Parathyroid adenoma (tissue), 2 donors: ENCODE measurements at regions not wholly inside any gene's neighbourhood (a gene's known extent, or its start where the extent isn't known, plus 50 kb on each side); places are given as distances from the start of the nearest gene placed in this dataset.

Experiments used
- H2AFZ ChIP-seq: fragments of 300-600 bp; sonication (generic); one replicate; pipeline ENCODE4 v1.7.0; 2017; ENCODE audit warnings: antibody characterized with exemption, mild to moderate bottlenecking
- H3K27ac ChIP-seq: fragments of 300-600 bp; sonication (generic); one replicate; pipeline ENCODE4 v1.7.0; 2017
- H3K27me3 ChIP-seq: fragments of 300-600 bp; sonication (generic); one replicate; pipeline ENCODE4 v1.7.0; 2017; ENCODE audit warnings: low read length; ENCODE audit not compliant: control insufficient read depth, insufficient read depth
- H3K36me3 ChIP-seq: fragments of 300-600 bp; sonication (generic); one replicate; pipeline ENCODE4 v1.7.0; 2017; ENCODE audit warnings: low read length; ENCODE audit not compliant: control insufficient read depth, insufficient read depth
- H3K4me1 ChIP-seq: fragments of 300-600 bp; sonication (generic); one replicate; pipeline ENCODE4 v1.7.0; 2017; ENCODE audit warnings: control low read depth
- H3K4me2 ChIP-seq: fragments of 300-600 bp; sonication (generic); one replicate; pipeline ENCODE4 v1.7.0; 2017; ENCODE audit warnings: low read length
- H3K4me3 ChIP-seq: fragments of 300-600 bp; sonication (generic); one replicate; pipeline ENCODE4 v1.7.0; 2017; ENCODE audit warnings: low read depth, low read length
- H3K79me2 ChIP-seq: fragments of 300-600 bp; sonication (generic); one replicate; pipeline ENCODE4 v1.7.0; 2017; ENCODE audit warnings: control low read depth
- H3K9ac ChIP-seq: fragments of 300-600 bp; sonication (generic); one replicate; pipeline ENCODE4 v1.7.0; 2017; ENCODE audit warnings: mild to moderate bottlenecking
- H3K9me3 ChIP-seq: fragments of 300-600 bp; sonication (generic); one replicate; pipeline ENCODE4 v1.7.0; 2017; ENCODE audit warnings: low read length; ENCODE audit not compliant: control insufficient read depth
- CTCF ChIP-seq: fragments of 300-600 bp; sonication (generic); IDR thresholded peaks from one replicate; pipeline ENCODE4 v1.7.0; 2017; ENCODE audit warnings: antibody characterized with exemption, mild to moderate bottlenecking
- donor health status: primary hyperparathyroidism.

GRCh38 chr16:76732894-76733293 is 455.7 kb downstream of the CNTNAP4 start:
- Histone ChIP-seq H2AFZ (no peak overlapping the region), H3K9me3 (no peaks in the 10 kb centered on the region), H3K4me3 (no peak overlapping the region), H3K4me1 (no peaks in the 10 kb centered on the region), H3K27ac (no peak overlapping the region), H3K27me3 (no peaks in the 10 kb centered on the region), H3K79me2 (no peaks in the 10 kb centered on the region), H3K36me3 (no peaks in the 10 kb centered on the region), H3K9ac (no peak overlapping the region), H3K4me2 (no peak overlapping the region)
- TF ChIP-seq CTCF = no peak

- Histone ChIP-seq H3K27ac (no peak overlapping the region), H3K4me3 (no peak overlapping the region), H3K79me2 (no peaks in the 10 kb centered on the region), H3K9me3 (no peaks in the 10 kb centered on the region), H3K4me1 (no peaks in the 10 kb centered on the region), H3K36me3 (no peaks in the 10 kb centered on the region), H3K4me2 (no peak overlapping the region), H3K27me3 (no peaks in the 10 kb centered on the region), H3K9ac (no peak overlapping the region), H2AFZ (no peak overlapping the region)
- TF ChIP-seq CTCF = no peak
Measured at GRCh38 chr16:76741623-76742022, 449.4 kb upstream of the MON1B start.

GRCh38 chr16:76748461-76749348 is 442.3 kb upstream of the MON1B start:
- H3K36me3 ChIP-seq = no peaks in the 10 kb centered on the region
- no peak for TF ChIP-seq CTCF
- H2AFZ ChIP-seq = no peak overlapping the region

GRCh38 chr16:76749780-76750375 is 441.1 kb upstream of the MON1B start:
- Histone ChIP-seq H3K4me3 (no peak overlapping the region), H3K27ac (no peak overlapping the region), H3K27me3 (no peaks in the 10 kb centered on the region), H2AFZ (no peak overlapping the region), H3K79me2 (no peaks in the 10 kb centered on the region), H3K36me3 (no peaks in the 10 kb centered on the region), H3K4me1 (no peaks in the 10 kb centered on the region), H3K4me2 (no peak overlapping the region), H3K9me3 (no peaks in the 10 kb centered on the region), H3K9ac (no peak overlapping the region)
- no peak for TF ChIP-seq CTCF

More at GRCh38 chr16:76748461-76749348, 442.3 kb upstream of the MON1B start:
- no peaks in the 10 kb centered on the region for H3K79me2 ChIP-seq
- no peak overlapping the region for H3K27ac ChIP-seq
- no peak overlapping the region for H3K4me2 ChIP-seq
- H3K4me3 ChIP-seq = no peak overlapping the region
- H3K9me3 ChIP-seq = no peaks in the 10 kb centered on the region
- no peak overlapping the region for H3K9ac ChIP-seq
- no peaks in the 10 kb centered on the region for H3K27me3 ChIP-seq
- no peaks in the 10 kb centered on the region for H3K4me1 ChIP-seq
